ENCODE measurements at regions not wholly inside any gene's neighbourhood (a gene's known extent, or its start where the extent isn't known, plus 50 kb on each side); places are given as distances from the start of the nearest gene placed in this dataset.

GRCh38 chr5:130965360-130965759 is 199.7 kb downstream of the HINT1 start:
- H3K4me2 ChIP-seq (ENCODE audit: low read length): no peak overlapping the region
- no peaks in the 10 kb centered on the region for H3K27me3 ChIP-seq (ENCODE audit: insufficient read depth, low read length)
- H3K79me2 ChIP-seq (ENCODE audit: control insufficient read depth, insufficient read depth, low read length, poor library complexity): no peaks in the 10 kb centered on the region
- H2BK12ac ChIP-seq (ENCODE audit: low read length): no peak overlapping the region
- H3K79me1 ChIP-seq (ENCODE audit: low read length): no peaks in the 10 kb centered on the region
- no peak overlapping the region for H2BK5ac ChIP-seq (ENCODE audit: low read depth, low read length, poor library complexity)
- H4K8ac ChIP-seq (ENCODE audit: low read depth, low read length): no peak overlapping the region
- H3K18ac ChIP-seq (ENCODE audit: low read length): no peak overlapping the region
- no peak overlapping the region for H3K14ac ChIP-seq (ENCODE audit: low read length)
- H2AFZ ChIP-seq (ENCODE audit: insufficient read depth, low read length, poor library complexity): no peak overlapping the region
- H3K36me3 ChIP-seq (ENCODE audit: control insufficient read depth in 1 of 2, insufficient read depth in 2 of 2, low read length in 2 of 2): no peaks in the 10 kb centered on the region
- no CpG with 5 or more reads among the region's 4 CpGs for WGBS (ENCODE audit: extremely low coverage, insufficient coverage, insufficient read length)
- no peak overlapping the region for H3K9ac ChIP-seq (ENCODE audit: low read length)
- no peaks in the 10 kb centered on the region for H3K9me3 ChIP-seq (ENCODE audit: insufficient read depth, low read depth, low read length)
- no peak overlapping the region for H3K23ac ChIP-seq (ENCODE audit: low read length)
- no peak overlapping the region for H3K4ac ChIP-seq (ENCODE audit: low read depth, low read length)
- H3K4me3 ChIP-seq (ENCODE audit: low read depth, low read length): no peak overlapping the region
- H4K12ac ChIP-seq (ENCODE audit: low read depth, low read length): no peak overlapping the region
- H2BK120ac ChIP-seq (ENCODE audit: insufficient read depth, low read length, poor library complexity): no peak overlapping the region
- H4K91ac ChIP-seq (ENCODE audit: low read depth, low read length): no peak overlapping the region
- DNase-seq: no peak
- H3K4me1 ChIP-seq (ENCODE audit: control insufficient read depth in 1 of 2, insufficient read depth in 2 of 2, low read length in 2 of 2): no peaks in the 10 kb centered on the region
- H3K27ac ChIP-seq (ENCODE audit: low read depth, low read length): no peak overlapping the region
- H2AK5ac ChIP-seq (ENCODE audit: low read length): no peak overlapping the region

GRCh38 chr5:130964231-130965202 is 200.5 kb downstream of the HINT1 start:
- H3K9me3 ChIP-seq (ENCODE audit: insufficient read depth, low read depth, low read length): no peaks in the 10 kb centered on the region
- no peak overlapping the region for H2BK12ac ChIP-seq (ENCODE audit: low read length)
- H2AK5ac ChIP-seq (ENCODE audit: low read length): no peak overlapping the region
- no peak overlapping the region for H4K91ac ChIP-seq (ENCODE audit: low read depth, low read length)
- H2BK5ac ChIP-seq (ENCODE audit: low read depth, low read length, poor library complexity): no peak overlapping the region
- H3K79me1 ChIP-seq (ENCODE audit: low read length): no peaks in the 10 kb centered on the region
- no peak overlapping the region for H2AFZ ChIP-seq (ENCODE audit: insufficient read depth, low read length, poor library complexity)
- no peak overlapping the region for H3K27ac ChIP-seq (ENCODE audit: low read depth, low read length)
- H3K36me3 ChIP-seq (ENCODE audit: control insufficient read depth in 1 of 2, insufficient read depth in 2 of 2, low read length in 2 of 2): no peaks in the 10 kb centered on the region
- no peaks in the 10 kb centered on the region for H3K4me1 ChIP-seq (ENCODE audit: control insufficient read depth in 1 of 2, insufficient read depth in 2 of 2, low read length in 2 of 2)
- no peak overlapping the region for H3K4me3 ChIP-seq (ENCODE audit: low read depth, low read length)
- no peak overlapping the region for H3K18ac ChIP-seq (ENCODE audit: low read length)
- no peak overlapping the region for H3K4me2 ChIP-seq (ENCODE audit: low read length)
- H3K4ac ChIP-seq (ENCODE audit: low read depth, low read length): no peak overlapping the region
- no peak overlapping the region for H3K9ac ChIP-seq (ENCODE audit: low read length)
- no CpG with 5 or more reads among the region's 3 CpGs for WGBS (ENCODE audit: extremely low coverage, insufficient coverage, insufficient read length)
- no peak overlapping the region for H4K12ac ChIP-seq (ENCODE audit: low read depth, low read length)
- H3K23ac ChIP-seq (ENCODE audit: low read length): no peak overlapping the region
- no peak for DNase-seq
- no peak overlapping the region for H3K14ac ChIP-seq (ENCODE audit: low read length)
- H4K8ac ChIP-seq (ENCODE audit: low read depth, low read length): no peak overlapping the region
- H2BK120ac ChIP-seq (ENCODE audit: insufficient read depth, low read length, poor library complexity): no peak overlapping the region
- no peaks in the 10 kb centered on the region for H3K27me3 ChIP-seq (ENCODE audit: insufficient read depth, low read length)
- no peaks in the 10 kb centered on the region for H3K79me2 ChIP-seq (ENCODE audit: control insufficient read depth, insufficient read depth, low read length, poor library complexity)

GRCh38 chr5:130963798-130964197 is 201.3 kb downstream of the HINT1 start:
- Histone ChIP-seq H3K4me3 (ENCODE audit: low read depth, low read length) (no peak overlapping the region), H2BK5ac (ENCODE audit: low read depth, low read length, poor library complexity) (no peak overlapping the region), H3K9me3 (ENCODE audit: insufficient read depth, low read depth, low read length) (no peaks in the 10 kb centered on the region), H4K12ac (ENCODE audit: low read depth, low read length) (no peak overlapping the region), H3K36me3 (ENCODE audit: control insufficient read depth in 1 of 2, insufficient read depth in 2 of 2, low read length in 2 of 2) (no peaks in the 10 kb centered on the region), H3K4me1 (ENCODE audit: control insufficient read depth in 1 of 2, insufficient read depth in 2 of 2, low read length in 2 of 2) (no peaks in the 10 kb centered on the region), H3K79me1 (ENCODE audit: low read length) (no peaks in the 10 kb centered on the region), H2AFZ (ENCODE audit: insufficient read depth, low read length, poor library complexity) (no peak overlapping the region), H3K4ac (ENCODE audit: low read depth, low read length) (no peak overlapping the region), H2AK5ac (ENCODE audit: low read length) (no peak overlapping the region), H4K91ac (ENCODE audit: low read depth, low read length) (no peak overlapping the region), H2BK120ac (ENCODE audit: insufficient read depth, low read length, poor library complexity) (no peak overlapping the region), H3K27me3 (ENCODE audit: insufficient read depth, low read length) (no peaks in the 10 kb centered on the region), H3K23ac (ENCODE audit: low read length) (no peak overlapping the region), H3K27ac (ENCODE audit: low read depth, low read length) (no peak overlapping the region), H3K9ac (ENCODE audit: low read length) (no peak overlapping the region), H4K8ac (ENCODE audit: low read depth, low read length) (no peak overlapping the region), H3K14ac (ENCODE audit: low read length) (no peak overlapping the region), H2BK12ac (ENCODE audit: low read length) (no peak overlapping the region), H3K4me2 (ENCODE audit: low read length) (no peak overlapping the region), H3K79me2 (ENCODE audit: control insufficient read depth, insufficient read depth, low read length, poor library complexity) (no peaks in the 10 kb centered on the region), H3K18ac (ENCODE audit: low read length) (no peak overlapping the region)
- DNase-seq: peak in 1 of 2 donors; percentile 10
- no CpG with 5 or more reads among the region's 1 CpG for WGBS (ENCODE audit: extremely low coverage, insufficient coverage, insufficient read length)

- Histone ChIP-seq H3K79me1 (ENCODE audit: low read length) (no peaks in the 10 kb centered on the region), H3K27ac (ENCODE audit: low read depth, low read length) (no peak overlapping the region), H4K12ac (ENCODE audit: low read depth, low read length) (no peak overlapping the region), H3K27me3 (ENCODE audit: insufficient read depth, low read length) (no peaks in the 10 kb centered on the region), H3K14ac (ENCODE audit: low read length) (no peak overlapping the region), H3K4me2 (ENCODE audit: low read length) (no peak overlapping the region), H3K36me3 (ENCODE audit: control insufficient read depth in 1 of 2, insufficient read depth in 2 of 2, low read length in 2 of 2) (no peaks in the 10 kb centered on the region), H2AK5ac (ENCODE audit: low read length) (no peak overlapping the region), H3K4me1 (ENCODE audit: control insufficient read depth in 1 of 2, insufficient read depth in 2 of 2, low read length in 2 of 2) (peaks cover 5 to 6% of the 10 kb centered on the region in 2 experiments), H3K9me3 (ENCODE audit: insufficient read depth, low read depth, low read length) (no peaks in the 10 kb centered on the region), H4K91ac (ENCODE audit: low read depth, low read length) (no peak overlapping the region), H3K9ac (ENCODE audit: low read length) (no peak overlapping the region), H3K4ac (ENCODE audit: low read depth, low read length) (no peak overlapping the region), H2BK120ac (ENCODE audit: insufficient read depth, low read length, poor library complexity) (no peak overlapping the region), H2BK12ac (ENCODE audit: low read length) (no peak overlapping the region), H3K4me3 (ENCODE audit: low read depth, low read length) (no peak overlapping the region), H2BK5ac (ENCODE audit: low read depth, low read length, poor library complexity) (no peak overlapping the region), H2AFZ (ENCODE audit: insufficient read depth, low read length, poor library complexity) (no peak overlapping the region), H3K79me2 (ENCODE audit: control insufficient read depth, insufficient read depth, low read length, poor library complexity) (no peaks in the 10 kb centered on the region), H3K23ac (ENCODE audit: low read length) (no peak overlapping the region), H4K8ac (ENCODE audit: low read depth, low read length) (no peak overlapping the region), H3K18ac (ENCODE audit: low read length) (no peak overlapping the region)
- no peak for DNase-seq
- no CpG with 5 or more reads among the region's 1 CpG for WGBS (ENCODE audit: extremely low coverage, insufficient coverage, insufficient read length)
These were observed 207.9 kb downstream of the HINT1 start for GRCh38 chr5:130957151-130957550.

All from trophoblast cell (in vitro differentiated cells and primary cell).